GM18520 (cell line): ENCODE measurements at regions not wholly inside any gene's neighbourhood (a gene's known extent, or its start where the extent isn't known, plus 50 kb on each side); places are given as distances from the start of the nearest gene placed in this dataset.

ENCODE experiments used
- ATAC-seq: cut with Tn5 transposase; IDR thresholded peaks from one replicate; pipeline ENCODE4 v1.9.1; 2021; ENCODE audit not compliant: unreplicated experiment

GRCh38 chr4:176898791-176899190, 106.1 kb upstream of the VEGFC start:
- ATAC-seq: no peak

GRCh38 chr4:176902710-176903323, 110.1 kb upstream of the VEGFC start:
- ATAC-seq: peak; percentile 96

- no peak for ATAC-seq
Measured at GRCh38 chr4:176906709-176907108, 114.0 kb upstream of the VEGFC start.

GRCh38 chr4:176910646-176911045, 117.9 kb upstream of the VEGFC start:
- no peak for ATAC-seq

- no peak for ATAC-seq
Measured at GRCh38 chr4:176919631-176920030, 126.9 kb upstream of the VEGFC start.

GRCh38 chr4:176920694-176921093, 128.0 kb upstream of the VEGFC start:
- ATAC-seq: no peak

- ATAC-seq: no peak
Measured at GRCh38 chr4:176921256-176921655, 128.5 kb upstream of the VEGFC start.

- no peak for ATAC-seq
Measured at GRCh38 chr4:176924238-176924637, 131.5 kb upstream of the VEGFC start.

- no peak for ATAC-seq
Measured at GRCh38 chr4:176925962-176926361, 133.2 kb upstream of the VEGFC start.

GRCh38 chr4:176927117-176927516, 134.4 kb upstream of the VEGFC start:
- ATAC-seq: no peak

- ATAC-seq: no peak
Measured at GRCh38 chr4:176927664-176928063, 134.9 kb upstream of the VEGFC start.

- no peak for ATAC-seq
Measured at GRCh38 chr4:176939445-176939844, 146.7 kb upstream of the VEGFC start.

- ATAC-seq: no peak
Measured at GRCh38 chr4:176945334-176945733, 152.6 kb upstream of the VEGFC start.

GRCh38 chr4:176949029-176949428, 156.3 kb upstream of the VEGFC start:
- ATAC-seq: no peak

- no peak for ATAC-seq
Measured at GRCh38 chr4:176953021-176953420, 160.3 kb upstream of the VEGFC start.

- peak; percentile 48 for ATAC-seq
Measured at GRCh38 chr4:176957353-176958118, 164.8 kb upstream of the VEGFC start.

GRCh38 chr4:176959980-176960379, 167.3 kb upstream of the VEGFC start:
- no peak for ATAC-seq

- no peak for ATAC-seq
Measured at GRCh38 chr4:176963121-176963520, 170.4 kb upstream of the VEGFC start.

- no peak for ATAC-seq
Measured at GRCh38 chr4:176964116-176964691, 171.5 kb upstream of the VEGFC start.

- no peak for ATAC-seq
Measured at GRCh38 chr4:176967586-176967985, 174.9 kb upstream of the VEGFC start.

GRCh38 chr4:176968094-176968493, 175.4 kb upstream of the VEGFC start:
- no peak for ATAC-seq

- ATAC-seq: no peak
Measured at GRCh38 chr4:176969011-176969410, 176.3 kb upstream of the VEGFC start.
